ENCODE measurements at regions not wholly inside any gene's neighbourhood (a gene's known extent, or its start where the extent isn't known, plus 50 kb on each side); places are given as distances from the start of the nearest gene placed in this dataset.

GRCh38 chr2:119062179-119062578 is 96.4 kb downstream of the C1QL2 start:
- in situ Hi-C loops (cut with HindIII; ENCODE audit: low sequenced_read_pairs) = no loop called here
- no peak for DNase-seq (ENCODE audit: low read depth)
- no peak overlapping the region for H3K4me3 ChIP-seq (ENCODE audit: low read depth, low read length)
- TF ChIP-seq CTCF (IDR thresholded peaks at IDR 0.05; ENCODE audit: low read depth, low read length, missing control alignments) = no peak

- in situ Hi-C loops (cut with HindIII; ENCODE audit: low sequenced_read_pairs) = loop anchor here (5.0 kb wide), 1 partner anchor 38 kb away; no protein-coding TSS in a partner anchor
- no peak overlapping the region for H3K4me3 ChIP-seq (ENCODE audit: low read depth, low read length)
- TF ChIP-seq CTCF (IDR thresholded peaks at IDR 0.05; ENCODE audit: low read depth, low read length, missing control alignments) = no peak
- DNase-seq (ENCODE audit: low read depth) = no peak
Observed at GRCh38 chr2:119059940-119060339, 98.6 kb downstream of the C1QL2 start.

GRCh38 chr2:119059287-119059686 is 99.3 kb downstream of the C1QL2 start:
- in situ Hi-C loops (cut with HindIII; ENCODE audit: low sequenced_read_pairs) = loop anchor here (5.0 kb wide), 1 partner anchor 37 kb away; no protein-coding TSS in a partner anchor
- no peak for TF ChIP-seq CTCF (IDR thresholded peaks at IDR 0.05; ENCODE audit: low read depth, low read length, missing control alignments)
- no peak overlapping the region for H3K4me3 ChIP-seq (ENCODE audit: low read depth, low read length)
- DNase-seq (ENCODE audit: low read depth) = no peak

- no peak overlapping the region for H3K4me3 ChIP-seq (ENCODE audit: low read depth, low read length)
- DNase-seq (ENCODE audit: low read depth) = no peak
- no peak for TF ChIP-seq CTCF (IDR thresholded peaks at IDR 0.05; ENCODE audit: low read depth, low read length, missing control alignments)
- in situ Hi-C loops (cut with HindIII; ENCODE audit: low sequenced_read_pairs) = no loop called here
Observed at GRCh38 chr2:119053700-119054436, 104.7 kb downstream of the C1QL2 start.

GRCh38 chr2:119051263-119051662 is 107.3 kb downstream of the C1QL2 start:
- DNase-seq (ENCODE audit: low read depth) = no peak
- in situ Hi-C loops (cut with HindIII; ENCODE audit: low sequenced_read_pairs) = no loop called here
- no peak overlapping the region for H3K4me3 ChIP-seq (ENCODE audit: low read depth, low read length)
- TF ChIP-seq CTCF (IDR thresholded peaks at IDR 0.05; ENCODE audit: low read depth, low read length, missing control alignments) = no peak

- in situ Hi-C loops (cut with HindIII; ENCODE audit: low sequenced_read_pairs) = no loop called here
- no peak for DNase-seq (ENCODE audit: low read depth)
- TF ChIP-seq CTCF (IDR thresholded peaks at IDR 0.05; ENCODE audit: low read depth, low read length, missing control alignments) = no peak
- no peak overlapping the region for H3K4me3 ChIP-seq (ENCODE audit: low read depth, low read length)
Observed at GRCh38 chr2:119049968-119050704, 108.1 kb downstream of the MARCO start.

Measured in astrocyte of the cerebellum (primary cell).